SK-N-SH (cell line): ENCODE measurements at regions not wholly inside any gene's neighbourhood (a gene's known extent, or its start where the extent isn't known, plus 50 kb on each side); places are given as distances from the start of the nearest gene placed in this dataset.

Experiments
- CTCF ChIA-PET: fragments of 300-600, 350-600 bp; formaldehyde crosslinking; extraction: SDS; loops from one replicate; lab custom pipeline; 2021; lab: Yijun Ruan, JAX
- POLR2A ChIA-PET: fragments of 350-600 bp; sonication (Branson Sonifier 250); formaldehyde crosslinking; extraction: SDS; loops from one replicate; lab custom pipeline; 2020; ENCODE audit warnings: antibody characterized with exemption, inconsistent platforms; lab: Yijun Ruan, JAX
- DNase-seq: peaks from one replicate; pipeline ENCODE4 v3.0.0; 2012
- H2AFZ ChIP-seq: fragments of 200-600 bp; sonication (generic); 2 replicates; pipeline ENCODE4 v1.8.1; 2016; ENCODE audit warnings: antibody characterized with exemption, mild to moderate bottlenecking, low read depth
- H3F3A ChIP-seq: fragments of 200-600 bp; sonication (generic); replicated peaks from 2 replicates; pipeline ENCODE3; 2016; ENCODE audit warnings: antibody characterized with exemption, mild to moderate bottlenecking; ENCODE audit not compliant: insufficient read depth
- H3K27ac ChIP-seq, 2 experiments: fragments of 200-500 bp in 1 of 2; fragments of 200-600 bp in 1 of 2; sonication (Bioruptor generic) in 1 of 2; sonication (generic), shearing (Covaris generic) in 1 of 2; 2 replicates each; pipeline versions ENCODE4 v1.5.1 to v1.6.1; 2014 to 2016; ENCODE audit warnings: low read depth in 2 of 2, inconsistent platforms in 1 of 2, low read length in 1 of 2, mild to moderate bottlenecking in 1 of 2, mixed read lengths in 1 of 2
- H3K27me3 ChIP-seq: fragments of 200-600 bp; sonication (generic), shearing (Covaris generic); 2 replicates; pipeline ENCODE4 v1.6.1; 2016; ENCODE audit warnings: mixed run types; ENCODE audit not compliant: insufficient read depth
- H3K36me3 ChIP-seq, 2 experiments: fragments of 200-500 bp in 1 of 2; fragments of 200-600 bp in 1 of 2; sonication (Bioruptor generic) in 1 of 2; sonication (generic) in 1 of 2; replicated peaks in 1 of 2; 2 replicates each; pipeline versions ENCODE3 to v1.5.1; 2014 to 2016; ENCODE audit warnings: low read length in 1 of 2, mild to moderate bottlenecking in 1 of 2; ENCODE audit not compliant: insufficient read depth in 2 of 2, control insufficient read depth in 1 of 2
- H3K4me1 ChIP-seq, 2 experiments: fragments of 200-500 bp in 1 of 2; fragments of 200-600 bp in 1 of 2; sonication (Bioruptor generic) in 1 of 2; sonication (generic), shearing (Covaris generic) in 1 of 2; 2 replicates each; pipeline versions ENCODE4 v1.5.1 to v1.6.1; 2014 to 2016; ENCODE audit warnings: low read depth in 1 of 2, low read length in 1 of 2, mixed run types in 1 of 2; ENCODE audit not compliant: insufficient read depth in 2 of 2, control insufficient read depth in 1 of 2
- H3K4me2 ChIP-seq: fragments of 200-600 bp; sonication (generic), shearing (Covaris generic); 2 replicates; pipeline ENCODE4 v1.6.1; 2017; ENCODE audit warnings: mixed run types
- H3K4me3 ChIP-seq, 2 experiments: fragments of 200-500 bp in 1 of 2; fragments of 200-600 bp in 1 of 2; sonication (Bioruptor generic) in 1 of 2; sonication (generic), shearing (Covaris generic) in 1 of 2; 2 replicates each; pipeline versions ENCODE4 v1.5.1 to v1.8.1; 2014 to 2016; ENCODE audit warnings: low read depth in 2 of 2, inconsistent platforms in 1 of 2, low read length in 1 of 2, mild to moderate bottlenecking in 1 of 2, mixed read lengths in 1 of 2, moderate library complexity in 1 of 2
- H3K79me2 ChIP-seq: fragments of 200-600 bp; sonication (generic); 2 replicates; pipeline ENCODE4 v1.8.1; 2017; ENCODE audit warnings: mild to moderate bottlenecking; ENCODE audit not compliant: insufficient read depth
- H3K9ac ChIP-seq: fragments of 200-600 bp; sonication (generic); 2 replicates; pipeline ENCODE4 v1.6.1; 2017; ENCODE audit warnings: mixed run types
- H3K9me2 ChIP-seq: fragments of 200-600 bp; sonication (generic); 2 replicates; pipeline ENCODE4 v1.6.1; 2017; ENCODE audit warnings: mixed run types
- H3K9me3 ChIP-seq: fragments of 200-600 bp; sonication (generic); 2 replicates; pipeline ENCODE4 v1.6.1; 2017; ENCODE audit warnings: mixed run types, mild to moderate bottlenecking, moderate library complexity
- H4K20me1 ChIP-seq: fragments of 200-600 bp; sonication (generic); 2 replicates; pipeline ENCODE4 v1.6.1; 2017; ENCODE audit warnings: mild to moderate bottlenecking, mixed run types; ENCODE audit not compliant: insufficient read depth
- CHD2 ChIP-seq: fragments of 150-350 bp; IDR thresholded peaks from 2 replicates; pipeline ENCODE4 v1.6.1; 2018; ENCODE audit warnings: low read length; ENCODE audit not compliant: partially characterized antibody
- EZH2phosphoT487 ChIP-seq: fragments of 200-600 bp; sonication (generic); IDR thresholded peaks from 2 replicates; pipeline ENCODE4 v1.6.1; 2017; ENCODE audit warnings: low read depth, mixed run types, mild to moderate bottlenecking, antibody characterized with exemption, moderate library complexity, borderline replicate concordance
- FOXJ3 ChIP-seq: sonication (generic); formaldehyde crosslinking; IDR thresholded peaks from 2 replicates; pipeline ENCODE4 v1.5.1; 2020; ENCODE audit warnings: mild to moderate bottlenecking, missing genetic modification reagents
- JUND ChIP-seq: IDR thresholded peaks from 2 replicates; pipeline ENCODE4 v1.4.0; 2012
- MEF2A ChIP-seq: IDR thresholded peaks from 2 replicates; pipeline ENCODE4 v1.4.0; 2012; ENCODE audit warnings: low read depth, borderline replicate concordance
- MXI1 ChIP-seq: IDR thresholded peaks from 2 replicates; pipeline ENCODE4 v1.6.1; 2012; ENCODE audit warnings: mild to moderate bottlenecking, low read depth, low read length, improper control_type of control experiment
- NFIC ChIP-seq: IDR thresholded peaks from 2 replicates; pipeline ENCODE4 v1.4.0; 2012; ENCODE audit warnings: borderline replicate concordance
- POLR2AphosphoS5 ChIP-seq: IDR thresholded peaks from 2 replicates; pipeline ENCODE4 v1.6.1; 2012; ENCODE audit warnings: low read depth, low read length
- RAD21 ChIP-seq: IDR thresholded peaks from 2 replicates; pipeline ENCODE4 v1.6.1; 2012; ENCODE audit warnings: mild to moderate bottlenecking, low read length
- RCOR1 ChIP-seq: fragments of 150-350 bp; IDR thresholded peaks from 2 replicates; pipeline ENCODE4 v1.6.1; 2017; ENCODE audit warnings: antibody characterized with exemption, low read length
- RFX5 ChIP-seq: IDR thresholded peaks from 2 replicates; pipeline ENCODE4 v1.6.1; 2012; ENCODE audit warnings: mild to moderate bottlenecking, improper control_type of control experiment, low read length
- SIN3A ChIP-seq: IDR thresholded peaks from 2 replicates; pipeline ENCODE4 v1.6.1; 2012; ENCODE audit warnings: low read depth, mild to moderate bottlenecking, low read length, moderate library complexity, borderline replicate concordance
- SMC3 ChIP-seq: IDR thresholded peaks from 2 replicates; pipeline ENCODE4 v1.6.1; 2012; ENCODE audit warnings: low read depth, low read length, improper control_type of control experiment
- TCF12 ChIP-seq: IDR thresholded peaks from 2 replicates; pipeline ENCODE4 v1.4.0; 2012
- WGBS: methylation state at CpG from one replicate; pipeline ENCODE4 v1.1.6; 2017; ENCODE audit warnings: low lambda C conversion rate; 5-methylcytosine and 5-hydroxymethylcytosine counted together
- TF ChIP-seq, protein P1 (sequence below): IDR thresholded peaks from 2 replicates; pipeline ENCODE4 v1.4.0; 2012; ENCODE audit warnings: low read depth, borderline replicate concordance
- TF ChIP-seq, protein P2 (sequence below): fragments of 150-350 bp; IDR thresholded peaks from 2 replicates; pipeline ENCODE4 v1.6.1; 2016; ENCODE audit warnings: mild to moderate bottlenecking, low read depth, low read length
- TF ChIP-seq, protein P3 (sequence below): IDR thresholded peaks from 2 replicates; pipeline ENCODE4 v1.4.0; 2012; ENCODE audit warnings: low read depth, borderline replicate concordance

DNA sequence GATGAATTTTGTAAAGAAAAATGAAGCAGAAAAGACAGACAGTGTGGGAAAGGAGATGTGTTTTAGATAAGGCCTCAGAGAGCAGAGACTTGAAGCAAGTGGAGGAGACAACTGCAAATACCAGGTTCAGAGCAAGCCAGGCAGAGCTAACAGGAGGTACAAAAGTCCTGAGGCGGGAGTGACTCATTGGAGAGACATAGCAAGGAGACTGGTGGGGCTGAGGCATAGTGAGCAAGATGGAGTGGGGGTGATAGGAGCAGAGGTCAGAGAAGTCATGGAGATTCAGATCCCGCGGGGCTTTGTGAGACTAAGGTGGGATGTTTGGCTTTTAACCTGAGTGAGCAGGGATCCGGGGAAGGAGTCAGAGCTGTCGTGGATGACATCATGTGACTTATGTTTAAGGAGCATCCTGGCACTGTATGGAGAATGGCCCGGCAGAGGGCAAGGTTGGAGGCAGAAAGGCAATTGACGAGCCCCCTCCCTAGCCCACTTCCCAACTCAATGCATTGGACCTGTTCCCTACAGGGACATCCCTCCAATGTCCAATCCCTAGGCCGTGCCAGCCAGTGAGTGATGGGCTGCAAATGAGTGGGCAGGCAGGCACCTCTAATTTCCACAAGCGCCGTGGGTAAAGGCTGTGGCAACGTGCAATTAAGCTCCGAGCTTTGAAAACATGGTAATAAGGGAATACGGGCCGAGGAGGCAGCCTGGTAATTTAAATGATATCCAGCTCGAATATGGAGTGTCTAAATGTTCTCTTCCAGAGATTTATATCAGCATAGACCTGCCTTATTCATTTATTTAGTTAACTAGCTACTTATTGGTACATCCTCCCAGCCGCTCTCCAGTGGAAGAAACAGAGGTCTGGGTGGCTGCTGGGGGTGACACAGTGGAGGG lies 206.8 kb upstream of the LHX5 start:
- Histone ChIP-seq H2AFZ (no peak overlapping the region), H3K9me2 (no peaks in the 10 kb centered on the region), H3K27me3 (peaks cover 13% of the 10 kb centered on the region; the same call in 1 of the 2 replicates), H3K27ac (no peak overlapping the region), H3K9ac (no peak overlapping the region), H3K4me2 (no peak overlapping the region), H3K9me3 (no peaks in the 10 kb centered on the region), H3K4me1 (no peaks in the 10 kb centered on the region), H3F3A (no peaks in the 10 kb centered on the region), H4K20me1 (no peaks in the 10 kb centered on the region), H3K4me3 (no peak overlapping the region), H3K79me2 (no peaks in the 10 kb centered on the region), H3K36me3 (no peaks in the 10 kb centered on the region)
- 43% methylated on average over 16 of the region's 16 CpGs for WGBS
- DNase-seq = no peak
- TF ChIP-seq, protein P1, sequence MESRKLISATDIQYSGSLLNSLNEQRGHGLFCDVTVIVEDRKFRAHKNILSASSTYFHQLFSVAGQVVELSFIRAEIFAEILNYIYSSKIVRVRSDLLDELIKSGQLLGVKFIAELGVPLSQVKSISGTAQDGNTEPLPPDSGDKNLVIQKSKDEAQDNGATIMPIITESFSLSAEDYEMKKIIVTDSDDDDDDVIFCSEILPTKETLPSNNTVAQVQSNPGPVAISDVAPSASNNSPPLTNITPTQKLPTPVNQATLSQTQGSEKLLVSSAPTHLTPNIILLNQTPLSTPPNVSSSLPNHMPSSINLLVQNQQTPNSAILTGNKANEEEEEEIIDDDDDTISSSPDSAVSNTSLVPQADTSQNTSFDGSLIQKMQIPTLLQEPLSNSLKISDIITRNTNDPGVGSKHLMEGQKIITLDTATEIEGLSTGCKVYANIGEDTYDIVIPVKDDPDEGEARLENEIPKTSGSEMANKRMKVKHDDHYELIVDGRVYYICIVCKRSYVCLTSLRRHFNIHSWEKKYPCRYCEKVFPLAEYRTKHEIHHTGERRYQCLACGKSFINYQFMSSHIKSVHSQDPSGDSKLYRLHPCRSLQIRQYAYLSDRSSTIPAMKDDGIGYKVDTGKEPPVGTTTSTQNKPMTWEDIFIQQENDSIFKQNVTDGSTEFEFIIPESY = no peak
- TF ChIP-seq MXI1 (no peak), FOXJ3 (no peak), MEF2A (no peak), RAD21 (no peak), TCF12 (no peak), POLR2AphosphoS5 (no peak), SIN3A (no peak), CHD2 (no peak), RFX5 (no peak), EZH2phosphoT487 (no peak), JUND (no peak), RCOR1 (no peak), NFIC (no peak), SMC3 (no peak)
- TF ChIP-seq, protein P2, sequence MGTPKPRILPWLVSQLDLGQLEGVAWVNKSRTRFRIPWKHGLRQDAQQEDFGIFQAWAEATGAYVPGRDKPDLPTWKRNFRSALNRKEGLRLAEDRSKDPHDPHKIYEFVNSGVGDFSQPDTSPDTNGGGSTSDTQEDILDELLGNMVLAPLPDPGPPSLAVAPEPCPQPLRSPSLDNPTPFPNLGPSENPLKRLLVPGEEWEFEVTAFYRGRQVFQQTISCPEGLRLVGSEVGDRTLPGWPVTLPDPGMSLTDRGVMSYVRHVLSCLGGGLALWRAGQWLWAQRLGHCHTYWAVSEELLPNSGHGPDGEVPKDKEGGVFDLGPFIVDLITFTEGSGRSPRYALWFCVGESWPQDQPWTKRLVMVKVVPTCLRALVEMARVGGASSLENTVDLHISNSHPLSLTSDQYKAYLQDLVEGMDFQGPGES = no peak
- TF ChIP-seq, protein P3, sequence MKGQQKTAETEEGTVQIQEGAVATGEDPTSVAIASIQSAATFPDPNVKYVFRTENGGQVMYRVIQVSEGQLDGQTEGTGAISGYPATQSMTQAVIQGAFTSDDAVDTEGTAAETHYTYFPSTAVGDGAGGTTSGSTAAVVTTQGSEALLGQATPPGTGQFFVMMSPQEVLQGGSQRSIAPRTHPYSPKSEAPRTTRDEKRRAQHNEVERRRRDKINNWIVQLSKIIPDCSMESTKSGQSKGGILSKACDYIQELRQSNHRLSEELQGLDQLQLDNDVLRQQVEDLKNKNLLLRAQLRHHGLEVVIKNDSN = no peak
- POLR2A ChIA-PET = interaction anchor here (1.0 kb wide), 1 partner anchor 13 kb away, joined by 3 read pairs; no protein-coding TSS in a partner anchor
- CTCF ChIA-PET = interaction anchor here (1.2 kb wide), 1 partner anchor 302 kb away, joined by 3 read pairs; no protein-coding TSS in a partner anchor
